Fibroblast of mammary gland (primary cell): ENCODE measurements at regions not wholly inside any gene's neighbourhood (a gene's known extent, or its start where the extent isn't known, plus 50 kb on each side); places are given as distances from the start of the nearest gene placed in this dataset.

Experiments used
- DNase-seq: peaks from one replicate; pipeline ENCODE4 v3.0.0-alpha.2; 2010; ENCODE audit warnings: low read depth
- H3K4me3 ChIP-seq: 2 replicates; pipeline ENCODE4 v1.5.1; 2011; ENCODE audit warnings: low read depth, mild to moderate bottlenecking, low read length, moderate library complexity; ENCODE audit not compliant: control insufficient read depth
- TF ChIP-seq, protein P1 (sequence below): conservative IDR thresholded peaks from 2 replicates; pipeline ENCODE4 v1.5.1; 2011; ENCODE audit warnings: low read depth, low read length, inconsistent platforms; ENCODE audit not compliant: control insufficient read depth, insufficient read depth

DNA sequence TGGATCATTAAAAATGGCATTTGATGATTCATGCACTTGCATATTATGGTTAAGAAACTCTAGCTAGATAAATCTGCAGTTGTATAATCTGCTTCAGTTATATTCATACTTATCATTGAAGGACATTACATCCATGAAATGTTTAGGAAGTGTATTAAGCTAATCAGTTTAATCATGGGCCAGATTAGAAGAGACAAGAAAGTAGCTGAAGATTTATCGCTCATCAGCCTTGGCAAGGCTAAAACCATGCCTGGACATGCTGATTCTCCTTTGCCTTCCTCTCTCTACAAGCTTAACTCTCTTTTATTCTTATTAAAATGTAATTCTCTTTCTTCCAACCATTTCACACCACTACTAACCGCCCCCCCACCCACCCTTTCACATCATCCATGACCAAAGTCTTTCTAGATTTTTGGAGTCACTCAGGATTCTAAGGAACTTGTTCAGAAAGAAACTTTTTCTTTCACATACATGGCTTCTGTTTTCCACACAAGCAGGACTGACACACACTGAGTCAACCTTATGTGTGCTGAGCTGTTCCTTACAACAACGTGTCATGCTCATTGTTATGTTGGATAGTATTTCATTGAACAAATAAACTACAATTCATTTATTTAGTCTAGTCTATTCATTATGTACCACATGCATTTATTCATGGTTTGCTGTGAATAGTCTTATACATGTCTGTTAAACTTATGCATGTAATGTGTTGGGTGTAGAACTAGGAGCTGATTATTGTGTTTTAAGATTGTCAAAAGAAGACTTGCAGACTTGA, 227.3 kb upstream of the SP8 start:
- no peak for DNase-seq
- TF ChIP-seq, protein P1, sequence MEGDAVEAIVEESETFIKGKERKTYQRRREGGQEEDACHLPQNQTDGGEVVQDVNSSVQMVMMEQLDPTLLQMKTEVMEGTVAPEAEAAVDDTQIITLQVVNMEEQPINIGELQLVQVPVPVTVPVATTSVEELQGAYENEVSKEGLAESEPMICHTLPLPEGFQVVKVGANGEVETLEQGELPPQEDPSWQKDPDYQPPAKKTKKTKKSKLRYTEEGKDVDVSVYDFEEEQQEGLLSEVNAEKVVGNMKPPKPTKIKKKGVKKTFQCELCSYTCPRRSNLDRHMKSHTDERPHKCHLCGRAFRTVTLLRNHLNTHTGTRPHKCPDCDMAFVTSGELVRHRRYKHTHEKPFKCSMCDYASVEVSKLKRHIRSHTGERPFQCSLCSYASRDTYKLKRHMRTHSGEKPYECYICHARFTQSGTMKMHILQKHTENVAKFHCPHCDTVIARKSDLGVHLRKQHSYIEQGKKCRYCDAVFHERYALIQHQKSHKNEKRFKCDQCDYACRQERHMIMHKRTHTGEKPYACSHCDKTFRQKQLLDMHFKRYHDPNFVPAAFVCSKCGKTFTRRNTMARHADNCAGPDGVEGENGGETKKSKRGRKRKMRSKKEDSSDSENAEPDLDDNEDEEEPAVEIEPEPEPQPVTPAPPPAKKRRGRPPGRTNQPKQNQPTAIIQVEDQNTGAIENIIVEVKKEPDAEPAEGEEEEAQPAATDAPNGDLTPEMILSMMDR: no peak

DNA sequence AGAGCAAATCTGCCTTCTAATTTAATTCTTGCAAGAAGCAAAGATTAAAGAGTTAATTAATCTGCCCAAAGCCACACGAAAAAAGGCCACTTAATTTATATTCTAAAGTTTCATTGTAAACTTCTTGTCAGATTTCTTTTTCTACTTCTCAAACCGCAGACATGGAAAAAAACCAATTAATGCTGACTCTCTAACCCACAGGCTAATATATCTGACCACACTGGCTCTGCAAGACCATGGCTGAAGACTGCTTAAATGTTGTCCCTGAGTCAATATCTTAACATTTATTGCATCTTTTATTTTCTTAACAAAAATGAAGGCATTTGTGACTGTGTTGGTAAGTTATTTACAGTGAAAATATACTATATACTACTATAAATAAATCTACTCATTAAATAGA, 234.0 kb upstream of the SP8 start:
- no peak for DNase-seq
- TF ChIP-seq, protein P1: no peak

More for the DNA sequence above, 227.3 kb upstream of the SP8 start:
- no peak overlapping the region for H3K4me3 ChIP-seq

DNA sequence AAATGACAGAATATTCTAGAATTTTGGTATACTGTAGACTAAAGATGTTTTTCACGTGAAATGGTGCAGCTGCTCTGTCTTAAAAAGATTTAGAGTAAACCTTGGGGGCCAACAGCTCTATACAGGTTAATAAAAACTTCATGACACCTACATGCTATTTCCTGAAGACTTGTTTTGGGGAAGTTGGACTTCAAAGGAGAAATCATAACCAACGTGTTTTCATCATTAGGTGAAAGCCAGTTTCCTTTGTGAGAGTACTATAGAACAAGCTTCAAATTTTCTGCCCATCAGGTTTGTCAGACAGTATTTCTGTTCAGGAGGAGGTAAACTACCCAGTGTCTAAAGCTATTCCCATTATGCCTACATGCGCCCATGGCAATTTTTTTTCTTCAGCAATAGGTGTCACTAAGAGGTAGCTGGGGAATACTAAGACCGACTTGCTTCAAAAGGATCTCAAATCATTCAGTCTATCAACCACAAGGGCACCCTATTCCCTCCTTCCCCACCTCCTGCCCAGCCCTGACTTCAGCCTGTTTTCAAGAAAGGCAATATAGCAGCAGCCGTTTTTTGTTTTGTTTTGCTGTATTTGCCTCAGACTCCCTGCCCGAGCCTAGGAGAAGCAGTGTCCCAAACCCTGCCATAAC, 237.3 kb upstream of the SP8 start:
- no peak for DNase-seq

More for the DNA sequence above, 234.0 kb upstream of the SP8 start:
- no peak overlapping the region for H3K4me3 ChIP-seq

DNA sequence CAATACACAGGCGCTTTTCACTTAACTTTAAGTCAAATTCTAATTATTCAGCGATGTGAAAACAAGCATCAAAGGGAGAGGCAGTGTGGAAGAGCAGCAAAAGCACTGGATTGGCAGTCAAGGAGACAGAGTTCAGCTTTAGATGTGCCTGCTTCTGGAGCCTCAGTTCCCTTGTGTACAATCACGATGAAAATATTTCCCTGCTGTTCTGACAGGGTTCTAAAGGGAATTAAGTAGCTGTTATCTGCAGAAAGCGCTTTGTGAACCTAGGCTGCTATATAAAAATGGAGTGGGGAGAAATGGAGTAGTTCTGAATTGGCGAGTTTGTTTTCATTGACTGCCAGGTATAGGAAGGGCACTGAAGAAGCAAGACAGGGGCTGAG, 237.8 kb upstream of the SP8 start:
- no peak overlapping the region for H3K4me3 ChIP-seq
- DNase-seq: no peak
- TF ChIP-seq, protein P1: no peak

More for the DNA sequence above, 237.3 kb upstream of the SP8 start:
- H3K4me3 ChIP-seq: no peak overlapping the region
- TF ChIP-seq, protein P1: no peak

DNA sequence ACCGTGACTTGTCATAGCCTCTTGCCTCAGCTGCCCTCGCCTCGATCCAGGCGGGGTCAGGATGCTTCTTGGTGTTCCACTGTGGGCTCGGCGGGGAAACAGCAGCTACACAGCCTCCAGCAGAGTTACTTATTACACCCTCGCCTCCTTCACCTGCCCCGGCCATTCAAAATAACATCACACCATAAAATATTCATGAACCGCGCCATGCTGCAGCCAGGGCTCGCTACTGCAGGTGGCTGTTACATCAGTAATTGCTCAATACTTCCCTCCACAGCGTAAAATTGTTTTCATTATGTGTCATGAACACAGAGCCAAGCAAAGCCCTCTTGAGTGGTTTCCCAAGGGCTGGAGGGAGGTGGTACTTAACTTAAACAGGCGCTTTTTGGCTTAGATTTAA, 241.5 kb upstream of the SP8 start:
- TF ChIP-seq, protein P1: no peak
- H3K4me3 ChIP-seq: no peak overlapping the region
- DNase-seq: peak; percentile 1

DNA sequence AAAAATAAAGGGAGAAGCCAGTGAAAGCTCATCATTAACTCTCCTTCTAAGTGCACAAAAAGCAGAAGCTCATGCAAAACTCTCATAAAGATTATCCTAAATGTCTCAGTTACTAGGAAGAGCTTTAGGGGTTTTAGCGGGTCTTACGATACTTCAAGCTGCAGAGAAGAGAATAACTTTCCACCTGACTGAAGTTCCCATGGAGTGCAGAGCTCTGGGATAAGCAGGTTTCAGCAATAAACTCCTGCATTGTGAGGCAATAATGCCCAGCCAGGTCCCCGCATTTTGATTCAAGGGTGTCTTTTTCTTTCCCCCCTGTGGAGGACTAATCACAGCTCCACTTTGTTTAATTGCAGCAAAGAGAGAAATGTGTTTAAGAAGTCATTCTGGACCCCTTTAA, 241.9 kb upstream of the SP8 start:
- H3K4me3 ChIP-seq: no peak overlapping the region
- TF ChIP-seq, protein P1: no peak
- DNase-seq: no peak
